Lower leg skin (tissue), 4 donors: ENCODE measurements at regions not wholly inside any gene's neighbourhood (a gene's known extent, or its start where the extent isn't known, plus 50 kb on each side); places are given as distances from the start of the nearest gene placed in this dataset.

ENCODE experiments used
- DNase-seq, 2 donors: peaks; one replicate each; pipeline ENCODE4 v3.0.0-alpha.2; 2019; ENCODE audit warnings: low spot score in 2 of 2
- H3K4me3 ChIP-seq: fragments of 200-600 bp; sonication (generic); 2 replicates; pipeline ENCODE4 v1.5.1; 2017; ENCODE audit warnings: mild to moderate bottlenecking, low read depth; ENCODE audit not compliant: poor library complexity, severe bottlenecking
- POLR2A ChIP-seq, 2 donors: fragments of 450-650 bp; IDR thresholded peaks; one replicate each; pipeline ENCODE4 v1.6.1; 2016 to 2017; ENCODE audit warnings: antibody characterized with exemption in 2 of 2, mild to moderate bottlenecking in 1 of 2, moderate library complexity in 1 of 2
- WGBS, 2 donors: methylation state at CpG; one replicate each; pipeline ENCODE4 v1.1.5; 2018; 5-methylcytosine and 5-hydroxymethylcytosine counted together
- intact Hi-C: fragments of 100-400 bp; cut with DNase I; formaldehyde crosslinking; loops from one replicate; pipeline ENCODE4 v1.15.0; 2023; ENCODE audit warnings: low total_unique reads
- TF ChIP-seq, protein P1 (sequence below), 3 donors: fragments of 450-650 bp; IDR thresholded peaks; one replicate each; pipeline ENCODE4 v1.5.1; 2016; ENCODE audit warnings: antibody characterized with exemption in 3 of 3, mild to moderate bottlenecking in 3 of 3, moderate library complexity in 2 of 3

DNA sequence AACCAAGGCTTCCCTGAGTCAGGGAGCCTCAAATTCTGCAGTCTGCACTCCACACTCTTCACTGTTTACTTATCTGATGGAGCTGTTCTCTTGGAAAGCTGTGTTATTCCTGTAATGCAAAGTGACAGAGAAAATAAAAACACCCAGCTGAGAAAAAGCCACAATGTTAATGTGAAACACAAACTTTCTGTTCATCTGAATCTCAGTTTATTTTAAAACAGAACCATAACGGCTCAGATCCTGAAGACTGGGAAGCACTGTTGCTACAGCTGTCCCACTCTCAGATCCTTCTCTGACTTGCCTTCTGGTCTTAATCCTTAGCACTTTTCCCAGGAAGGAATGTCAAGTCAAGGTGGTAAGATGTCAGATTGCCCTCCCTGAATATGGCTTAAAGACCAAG, 736.6 kb downstream of the DHX35 start:
- no peak for DNase-seq
- 21 to 26% methylated on average over 1 of the region's 1 CpG for WGBS, 2 donors
- H3K4me3 ChIP-seq: no peak overlapping the region
- intact Hi-C loops: no loop called here
- TF ChIP-seq POLR2A (IDR thresholded peaks at IDR 0.05): no peak
- TF ChIP-seq, protein P1, sequence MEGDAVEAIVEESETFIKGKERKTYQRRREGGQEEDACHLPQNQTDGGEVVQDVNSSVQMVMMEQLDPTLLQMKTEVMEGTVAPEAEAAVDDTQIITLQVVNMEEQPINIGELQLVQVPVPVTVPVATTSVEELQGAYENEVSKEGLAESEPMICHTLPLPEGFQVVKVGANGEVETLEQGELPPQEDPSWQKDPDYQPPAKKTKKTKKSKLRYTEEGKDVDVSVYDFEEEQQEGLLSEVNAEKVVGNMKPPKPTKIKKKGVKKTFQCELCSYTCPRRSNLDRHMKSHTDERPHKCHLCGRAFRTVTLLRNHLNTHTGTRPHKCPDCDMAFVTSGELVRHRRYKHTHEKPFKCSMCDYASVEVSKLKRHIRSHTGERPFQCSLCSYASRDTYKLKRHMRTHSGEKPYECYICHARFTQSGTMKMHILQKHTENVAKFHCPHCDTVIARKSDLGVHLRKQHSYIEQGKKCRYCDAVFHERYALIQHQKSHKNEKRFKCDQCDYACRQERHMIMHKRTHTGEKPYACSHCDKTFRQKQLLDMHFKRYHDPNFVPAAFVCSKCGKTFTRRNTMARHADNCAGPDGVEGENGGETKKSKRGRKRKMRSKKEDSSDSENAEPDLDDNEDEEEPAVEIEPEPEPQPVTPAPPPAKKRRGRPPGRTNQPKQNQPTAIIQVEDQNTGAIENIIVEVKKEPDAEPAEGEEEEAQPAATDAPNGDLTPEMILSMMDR (IDR thresholded peaks at IDR 0.05): no peak

DNA sequence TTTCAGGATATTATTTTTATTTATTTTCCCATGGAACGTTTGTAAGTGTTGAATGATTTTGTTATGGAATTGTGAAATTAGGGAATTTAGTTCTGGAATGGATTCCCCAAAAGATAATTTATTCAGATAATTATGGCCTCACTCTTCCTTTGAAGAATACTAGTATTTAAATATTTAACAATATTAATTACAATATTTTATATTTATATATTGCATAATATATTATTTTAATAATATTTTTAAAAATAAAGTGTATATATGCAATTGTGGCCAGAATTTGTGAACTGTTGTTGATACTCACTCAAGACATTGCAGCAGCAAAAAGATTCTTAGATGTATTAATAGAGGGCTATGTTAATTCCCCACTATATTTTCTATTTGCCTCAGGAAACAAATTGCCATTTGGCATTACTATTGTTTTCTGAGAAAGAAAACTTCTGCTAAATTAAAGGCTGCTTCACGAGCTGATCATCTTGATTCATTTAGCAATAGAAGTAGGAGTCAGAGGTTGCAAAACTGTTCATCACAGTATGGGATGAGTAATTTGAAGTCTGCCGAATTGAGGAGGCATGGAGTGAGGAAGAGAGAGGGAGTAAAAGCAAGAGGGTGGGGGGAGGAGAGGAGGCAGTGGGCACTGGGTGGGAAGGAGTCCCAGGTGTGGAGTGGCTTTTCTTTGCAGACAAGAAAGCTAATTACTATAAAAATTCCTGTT, 729.2 kb downstream of the DHX35 start:
- 28 to 42% methylated on average over 3 of the region's 3 CpGs for WGBS, 2 donors
- no peak overlapping the region for H3K4me3 ChIP-seq
- TF ChIP-seq POLR2A (IDR thresholded peaks at IDR 0.05): no peak
- TF ChIP-seq, protein P1 (IDR thresholded peaks at IDR 0.05): no peak
- intact Hi-C loops: no loop called here
- no peak for DNase-seq

DNA sequence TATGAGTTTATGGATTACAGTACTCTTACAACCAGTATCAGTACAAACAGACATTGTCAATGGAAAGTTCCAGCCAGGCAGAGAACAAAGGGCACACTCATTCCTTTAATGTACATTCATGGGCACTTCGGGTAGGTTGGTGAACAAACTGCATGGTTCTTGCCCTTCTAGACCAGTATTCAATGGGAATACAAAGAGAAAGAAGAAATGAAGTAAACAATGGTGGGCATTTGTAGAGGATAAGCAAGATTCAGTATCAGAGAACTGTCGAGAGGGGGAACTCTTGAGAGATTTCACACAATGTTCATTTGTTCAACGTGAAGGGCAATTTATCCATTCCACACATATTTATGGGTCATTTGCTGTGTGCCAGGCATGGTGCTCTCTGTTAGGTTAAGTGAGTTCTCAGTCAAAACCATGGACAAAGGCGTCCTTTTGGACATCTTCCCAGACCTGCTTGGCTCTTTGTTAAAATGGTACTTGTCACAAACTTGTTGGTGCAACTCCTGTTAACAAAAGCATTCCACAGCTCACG, 714.8 kb downstream of the DHX35 start:
- no peak overlapping the region for H3K4me3 ChIP-seq
- no peak for DNase-seq
- no peak for TF ChIP-seq POLR2A (IDR thresholded peaks at IDR 0.05)
- TF ChIP-seq, protein P1 (IDR thresholded peaks at IDR 0.05): no peak
- intact Hi-C loops: no loop called here
- 50 to 54% methylated on average over 5 of the region's 5 CpGs for WGBS, 2 donors

DNA sequence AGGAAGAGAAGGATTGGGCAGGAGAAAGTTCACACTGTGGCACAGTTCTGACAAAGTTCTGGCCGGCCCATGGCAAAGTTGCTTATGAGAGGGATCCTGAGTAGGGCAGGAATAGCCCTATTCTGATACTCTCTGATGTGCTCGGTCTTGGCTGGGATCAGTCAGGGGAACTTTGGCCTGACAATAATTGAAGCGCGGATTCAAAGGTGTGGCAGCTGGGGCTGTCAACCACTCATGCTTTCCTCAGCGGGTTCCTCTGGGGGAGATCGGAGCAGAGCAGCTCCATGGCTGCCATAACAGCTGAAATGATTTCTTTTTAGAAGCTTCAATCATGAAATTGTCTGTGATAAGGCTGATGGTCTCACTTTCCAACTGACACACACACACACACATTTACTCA, 714.1 kb downstream of the DHX35 start:
- no peak overlapping the region for H3K4me3 ChIP-seq
- no peak for DNase-seq
- intact Hi-C loops: no loop called here
- WGBS, 2 donors: 93 to 94% methylated on average over 6 of the region's 6 CpGs
- TF ChIP-seq, protein P1 (IDR thresholded peaks at IDR 0.05): no peak
- no peak for TF ChIP-seq POLR2A (IDR thresholded peaks at IDR 0.05)

DNA sequence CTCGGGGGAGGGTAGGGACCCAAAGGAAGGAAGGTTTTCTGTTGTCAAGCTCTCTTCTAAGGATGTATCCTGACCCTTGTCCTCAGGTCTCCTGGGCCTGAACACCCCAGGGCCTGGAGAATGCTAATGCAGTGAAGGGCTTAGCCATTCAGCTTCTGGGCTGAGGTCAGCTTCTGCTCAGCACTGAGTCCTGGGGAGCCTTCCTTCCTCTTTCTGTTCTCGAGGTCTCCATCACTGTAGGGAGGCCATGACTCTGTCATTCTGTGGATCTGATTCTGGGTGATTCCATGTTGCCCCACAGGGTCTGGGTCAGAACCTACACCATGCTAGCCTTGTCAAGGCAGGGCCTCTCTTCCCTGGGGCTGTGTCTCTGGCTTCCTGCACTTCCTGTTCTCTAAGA, 712.7 kb downstream of the DHX35 start:
- 60 to 71% methylated on average over 2 of the region's 2 CpGs for WGBS, 2 donors

More for the DNA sequence above, 712.7 kb downstream of the DHX35 start:
- DNase-seq: no peak
- intact Hi-C loops: no loop called here
- no peak overlapping the region for H3K4me3 ChIP-seq
- TF ChIP-seq, protein P1 (IDR thresholded peaks at IDR 0.05): no peak
- TF ChIP-seq POLR2A (IDR thresholded peaks at IDR 0.05): no peak
